Fibroblast of mammary gland (primary cell): ENCODE measurements at regions not wholly inside any gene's neighbourhood (a gene's known extent, or its start where the extent isn't known, plus 50 kb on each side); places are given as distances from the start of the nearest gene placed in this dataset.
A peak's percentile ranks its signal among the peaks of the same experiment; 100 is the strongest.

ENCODE experiments used
- DNase-seq: peaks from one replicate; pipeline ENCODE4 v3.0.0-alpha.2; 2010; ENCODE audit warnings: low read depth
- H3K4me3 ChIP-seq: 2 replicates; pipeline ENCODE4 v1.5.1; 2011; ENCODE audit warnings: low read depth, mild to moderate bottlenecking, low read length, moderate library complexity; ENCODE audit not compliant: control insufficient read depth
- TF ChIP-seq, protein P1 (sequence below): conservative IDR thresholded peaks from 2 replicates; pipeline ENCODE4 v1.5.1; 2011; ENCODE audit warnings: low read depth, low read length, inconsistent platforms; ENCODE audit not compliant: control insufficient read depth, insufficient read depth

DNA sequence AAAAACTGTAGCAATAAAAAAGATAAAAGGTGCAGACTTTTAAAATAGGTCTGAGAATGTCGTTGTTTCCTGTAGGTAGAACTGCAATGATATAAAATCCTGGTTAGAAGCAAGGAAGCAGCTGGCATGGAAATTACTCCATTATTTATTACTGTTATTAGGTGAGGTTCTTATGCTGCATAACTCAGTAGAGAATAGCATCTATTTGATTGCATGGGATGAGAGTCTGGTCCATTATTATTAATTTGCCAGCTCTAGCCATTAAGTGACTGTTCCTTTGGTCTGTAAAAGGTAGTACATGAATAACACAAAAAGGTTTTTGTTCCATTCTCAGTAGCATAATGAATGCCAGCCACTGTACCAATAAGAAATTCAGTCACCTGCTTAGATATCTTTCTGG is 358.6 kb downstream of the RBM43 start:
- no peak for DNase-seq
- no peak overlapping the region for H3K4me3 ChIP-seq
- TF ChIP-seq, protein P1, sequence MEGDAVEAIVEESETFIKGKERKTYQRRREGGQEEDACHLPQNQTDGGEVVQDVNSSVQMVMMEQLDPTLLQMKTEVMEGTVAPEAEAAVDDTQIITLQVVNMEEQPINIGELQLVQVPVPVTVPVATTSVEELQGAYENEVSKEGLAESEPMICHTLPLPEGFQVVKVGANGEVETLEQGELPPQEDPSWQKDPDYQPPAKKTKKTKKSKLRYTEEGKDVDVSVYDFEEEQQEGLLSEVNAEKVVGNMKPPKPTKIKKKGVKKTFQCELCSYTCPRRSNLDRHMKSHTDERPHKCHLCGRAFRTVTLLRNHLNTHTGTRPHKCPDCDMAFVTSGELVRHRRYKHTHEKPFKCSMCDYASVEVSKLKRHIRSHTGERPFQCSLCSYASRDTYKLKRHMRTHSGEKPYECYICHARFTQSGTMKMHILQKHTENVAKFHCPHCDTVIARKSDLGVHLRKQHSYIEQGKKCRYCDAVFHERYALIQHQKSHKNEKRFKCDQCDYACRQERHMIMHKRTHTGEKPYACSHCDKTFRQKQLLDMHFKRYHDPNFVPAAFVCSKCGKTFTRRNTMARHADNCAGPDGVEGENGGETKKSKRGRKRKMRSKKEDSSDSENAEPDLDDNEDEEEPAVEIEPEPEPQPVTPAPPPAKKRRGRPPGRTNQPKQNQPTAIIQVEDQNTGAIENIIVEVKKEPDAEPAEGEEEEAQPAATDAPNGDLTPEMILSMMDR, result no peak

DNA sequence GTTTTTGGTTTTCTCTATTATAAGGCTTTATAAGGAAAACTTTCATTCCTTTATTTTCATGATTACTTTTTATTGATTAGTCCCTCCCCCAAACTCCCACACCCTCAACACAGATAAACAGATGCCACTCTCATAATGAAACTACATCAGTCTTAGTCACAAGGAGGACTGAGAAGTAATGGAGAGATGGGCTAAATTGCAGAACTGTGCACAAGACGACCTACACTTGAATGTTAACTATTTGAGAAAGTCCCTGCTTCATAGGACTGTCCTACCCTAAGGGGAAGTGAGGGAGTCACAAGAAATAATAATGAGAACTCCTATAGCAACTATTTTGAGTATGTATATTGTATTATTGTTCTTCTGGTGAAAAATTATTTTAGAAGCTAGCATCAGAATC is 360.8 kb downstream of the RBM43 start:
- TF ChIP-seq, protein P1, result no peak
- DNase-seq, result no peak
- H3K4me3 ChIP-seq, result no peak overlapping the region

DNA sequence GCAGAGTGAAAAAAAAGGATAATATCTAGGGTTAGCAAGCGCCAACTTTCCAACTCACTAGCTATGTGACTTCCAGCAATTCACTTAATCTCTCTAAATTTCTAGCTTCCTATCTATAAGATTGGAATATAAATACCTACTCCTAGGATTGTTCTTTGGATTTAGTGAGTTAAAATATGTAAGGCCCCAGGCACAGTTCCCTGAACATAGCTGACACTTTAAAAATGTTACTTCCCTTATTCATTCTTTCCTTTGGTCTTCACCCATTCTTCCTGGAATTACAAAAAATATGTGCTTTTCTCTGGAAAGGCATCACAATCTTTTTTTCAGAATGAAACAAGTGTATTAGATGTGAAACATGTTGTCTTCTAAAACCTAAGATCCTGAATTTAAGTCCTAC is 365.7 kb downstream of the RBM43 start:
- TF ChIP-seq, protein P1, result no peak
- H3K4me3 ChIP-seq, result no peak overlapping the region
- no peak for DNase-seq

DNA sequence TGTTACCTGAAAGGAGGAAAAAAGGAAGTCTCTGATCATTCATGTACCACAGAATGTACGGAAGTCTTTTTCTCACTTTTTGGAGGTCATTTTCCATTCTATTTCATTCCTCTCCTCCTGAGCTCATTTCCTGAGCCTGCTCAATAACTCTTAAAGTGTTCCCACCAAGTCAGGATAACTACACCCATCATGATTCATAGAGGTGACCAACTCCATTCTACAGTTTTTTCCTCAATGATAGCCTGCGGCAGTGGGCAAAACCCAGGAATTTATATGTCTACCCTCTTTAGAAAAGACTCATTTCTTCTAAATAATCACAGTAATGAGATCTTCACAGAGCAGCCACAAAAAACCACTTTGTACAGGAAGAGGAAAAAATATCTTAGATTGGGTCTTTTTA is 372.5 kb downstream of the RBM43 start:
- TF ChIP-seq, protein P1, result no peak
- DNase-seq, result no peak
- no peak overlapping the region for H3K4me3 ChIP-seq

DNA sequence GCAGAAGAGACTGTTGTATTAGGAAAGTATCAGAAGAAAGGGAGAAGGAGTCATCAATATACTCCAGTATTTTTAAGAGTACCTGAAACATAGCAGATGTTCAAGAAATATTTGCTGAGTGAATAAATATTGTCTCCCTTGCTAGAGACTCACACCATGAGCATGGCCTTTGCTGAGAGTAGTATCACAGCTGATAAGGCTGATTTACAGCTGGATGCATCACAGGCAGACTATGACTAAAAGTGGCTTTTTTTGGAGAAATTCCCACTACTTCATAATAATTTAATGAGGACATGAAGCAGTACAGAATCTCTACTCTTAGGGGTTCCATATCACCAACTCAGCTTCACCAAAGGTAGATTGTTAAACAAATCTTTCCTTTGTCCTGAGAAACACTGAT is 373.3 kb downstream of the RBM43 start:
- DNase-seq, result peak; percentile 62
- TF ChIP-seq, protein P1, result no peak
- no peak overlapping the region for H3K4me3 ChIP-seq

DNA sequence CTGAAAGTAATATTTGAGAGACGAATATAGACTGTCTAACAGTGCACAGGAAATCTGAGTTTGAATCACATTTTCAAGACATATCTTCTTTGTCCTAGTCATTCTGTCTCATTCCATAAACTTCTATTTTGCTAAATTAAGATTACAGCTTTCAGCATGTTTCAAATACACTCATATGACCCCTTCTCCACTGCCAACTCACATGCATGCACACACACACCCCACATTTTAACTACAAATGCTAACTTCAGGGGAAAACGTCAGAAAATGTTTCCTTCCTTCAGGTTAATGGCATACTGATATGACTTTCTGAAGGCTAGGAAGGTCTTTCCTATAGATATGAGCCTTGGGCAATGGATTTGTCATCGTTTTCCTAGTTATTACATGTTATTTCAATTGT is 373.7 kb downstream of the RBM43 start:
- no peak overlapping the region for H3K4me3 ChIP-seq
- TF ChIP-seq, protein P1, result no peak
- no peak for DNase-seq

DNA sequence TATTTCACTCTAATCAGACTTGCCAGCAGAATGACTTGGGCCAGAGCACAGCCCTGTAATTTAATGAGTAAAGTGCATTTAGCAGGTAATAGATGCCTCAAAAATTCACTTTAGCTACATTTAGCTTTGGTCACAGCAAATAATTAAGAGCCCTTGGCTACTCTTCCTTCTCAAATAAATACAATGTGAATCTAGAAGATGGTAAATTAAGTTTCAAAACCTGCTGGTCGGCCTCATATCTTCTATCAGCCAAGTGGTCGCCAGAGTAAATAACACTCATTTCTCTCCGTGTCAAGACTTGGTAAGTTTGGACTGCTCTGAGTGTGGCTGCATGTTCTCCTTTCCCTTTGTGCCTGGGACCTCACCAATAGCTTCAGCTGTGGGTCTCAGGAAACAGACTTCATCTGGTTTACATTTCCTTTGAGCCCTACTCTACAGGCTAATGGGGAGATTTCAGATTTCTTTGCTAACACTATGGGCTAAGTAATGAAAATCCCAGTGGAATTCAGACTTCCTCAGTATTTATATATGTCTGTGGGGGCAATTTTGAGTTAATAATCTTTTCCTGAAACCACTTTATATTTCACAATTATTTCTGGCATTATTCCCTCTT is 375.8 kb downstream of the RBM43 start:
- H3K4me3 ChIP-seq, result no peak overlapping the region
- TF ChIP-seq, protein P1, result no peak
- no peak for DNase-seq
